GM12865 (cell line): ENCODE measurements at regions not wholly inside any gene's neighbourhood (a gene's known extent, or its start where the extent isn't known, plus 50 kb on each side); places are given as distances from the start of the nearest gene placed in this dataset.

Experiments
- DNase-seq: peaks from one replicate; pipeline ENCODE4 v3.0.0; 2010; ENCODE audit warnings: low read depth
- H3K4me3 ChIP-seq: 2 replicates; pipeline ENCODE4 v1.5.1; 2011; ENCODE audit warnings: mild to moderate bottlenecking, low read depth, low read length, control low read depth
- CTCF ChIP-seq: IDR thresholded peaks from 2 replicates; pipeline ENCODE4 v1.5.1; 2011; ENCODE audit warnings: low read length, control low read depth, low read depth, inconsistent platforms; ENCODE audit not compliant: insufficient read depth; ENCODE audit errors: missing control alignments

GRCh38 chr1:96515430-96515829 lies 206.2 kb upstream of the PTBP2 start:
- peak; percentile 36 for DNase-seq
- H3K4me3 ChIP-seq = no peak overlapping the region
- no peak for TF ChIP-seq CTCF

GRCh38 chr1:96515925-96516324 lies 205.7 kb upstream of the PTBP2 start:
- DNase-seq = no peak
- H3K4me3 ChIP-seq = no peak overlapping the region
- TF ChIP-seq CTCF = no peak

GRCh38 chr1:96519851-96520578 lies 201.6 kb upstream of the PTBP2 start:
- no peak for TF ChIP-seq CTCF
- H3K4me3 ChIP-seq = no peak overlapping the region
- DNase-seq = no peak

GRCh38 chr1:96520579-96520947 lies 201.0 kb upstream of the PTBP2 start:
- TF ChIP-seq CTCF = no peak
- DNase-seq = no peak
- no peak overlapping the region for H3K4me3 ChIP-seq

GRCh38 chr1:96521010-96521409 lies 200.6 kb upstream of the PTBP2 start:
- no peak for TF ChIP-seq CTCF
- DNase-seq = no peak
- no peak overlapping the region for H3K4me3 ChIP-seq

- no peak overlapping the region for H3K4me3 ChIP-seq
- DNase-seq = no peak
- no peak for TF ChIP-seq CTCF
Measured at GRCh38 chr1:96521994-96522760, 199.4 kb upstream of the PTBP2 start.
